Stimulated activated memory B cell treated with anti-CD40 and anti-IgM and Interleukin-4, amounts not matched to agents 10 μg/mL and 1 μg/mL and 100 μg/mL, for 72 hours (primary cell): ENCODE measurements at regions not wholly inside any gene's neighbourhood (a gene's known extent, or its start where the extent isn't known, plus 50 kb on each side); places are given as distances from the start of the nearest gene placed in this dataset.

Source experiments
- ATAC-seq: fragments of 150-1000 bp; cut with Tn5 transposase; 2 replicates; pipeline ENCODE4 v1.10.0; 2021
- H3K27ac Mint-ChIP-seq: one replicate; pipeline ENCODE4 v1.8.0; 2022; ENCODE audit warnings: mild to moderate bottlenecking, mixed read lengths
- H3K27me3 Mint-ChIP-seq: one replicate; pipeline ENCODE4 v1.8.0; 2022; ENCODE audit warnings: mixed read lengths
- H3K36me3 Mint-ChIP-seq: one replicate; pipeline ENCODE4 v1.8.0; 2022; ENCODE audit warnings: mixed read lengths
- H3K4me1 Mint-ChIP-seq: one replicate; pipeline ENCODE4 v1.8.0; 2022; ENCODE audit warnings: mixed read lengths
- H3K4me3 Mint-ChIP-seq: one replicate; pipeline ENCODE4 v1.8.0; 2022; ENCODE audit warnings: mild to moderate bottlenecking, moderate library complexity, mixed read lengths
- H3K9me3 Mint-ChIP-seq: one replicate; pipeline ENCODE4 v1.8.0; 2022; ENCODE audit warnings: mixed read lengths

GRCh38 chr10:128286762-128287500 lies 160.7 kb upstream of the MKI67 start:
- Mint-ChIP-seq H3K36me3 (no peaks in the 10 kb centered on the region), H3K27ac (no peak overlapping the region), H3K27me3 (peaks cover 49% of the 10 kb centered on the region), H3K4me3 (no peak overlapping the region), H3K9me3 (peaks cover 8% of the 10 kb centered on the region), H3K4me1 (no peaks in the 10 kb centered on the region)
- ATAC-seq: no peak

GRCh38 chr10:128287921-128288320 lies 161.7 kb upstream of the MKI67 start:
- Mint-ChIP-seq H3K27me3 (peaks cover 52% of the 10 kb centered on the region), H3K27ac (no peak overlapping the region), H3K36me3 (no peaks in the 10 kb centered on the region), H3K4me3 (no peak overlapping the region), H3K4me1 (no peaks in the 10 kb centered on the region), H3K9me3 (peaks cover 8% of the 10 kb centered on the region)
- no peak for ATAC-seq

DNA sequence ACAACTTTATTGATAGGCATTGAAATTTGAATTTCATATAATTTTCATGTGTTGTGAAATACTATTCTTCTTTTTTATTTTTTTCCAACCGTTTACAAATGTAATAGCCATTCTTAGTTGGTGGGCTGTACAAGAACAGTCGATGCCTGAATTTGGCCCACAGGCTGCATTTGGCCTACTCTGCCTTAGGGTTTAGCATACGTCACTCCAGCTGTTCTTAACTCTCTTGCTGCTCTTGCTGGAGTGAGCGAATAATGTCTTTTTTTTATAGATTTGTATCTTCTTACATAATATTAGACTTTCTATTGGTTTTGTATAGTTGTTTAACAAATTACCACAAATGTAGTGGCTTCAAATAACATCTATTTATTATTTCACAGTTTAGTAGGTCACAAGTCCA lies 163.4 kb upstream of the MKI67 start:
- peaks cover 8% of the 10 kb centered on the region for H3K9me3 Mint-ChIP-seq
- H3K4me1 Mint-ChIP-seq: no peaks in the 10 kb centered on the region
- no peak for ATAC-seq
- H3K27me3 Mint-ChIP-seq: peaks cover 44% of the 10 kb centered on the region
- no peak overlapping the region for H3K27ac Mint-ChIP-seq
- no peak overlapping the region for H3K4me3 Mint-ChIP-seq
- no peaks in the 10 kb centered on the region for H3K36me3 Mint-ChIP-seq

DNA sequence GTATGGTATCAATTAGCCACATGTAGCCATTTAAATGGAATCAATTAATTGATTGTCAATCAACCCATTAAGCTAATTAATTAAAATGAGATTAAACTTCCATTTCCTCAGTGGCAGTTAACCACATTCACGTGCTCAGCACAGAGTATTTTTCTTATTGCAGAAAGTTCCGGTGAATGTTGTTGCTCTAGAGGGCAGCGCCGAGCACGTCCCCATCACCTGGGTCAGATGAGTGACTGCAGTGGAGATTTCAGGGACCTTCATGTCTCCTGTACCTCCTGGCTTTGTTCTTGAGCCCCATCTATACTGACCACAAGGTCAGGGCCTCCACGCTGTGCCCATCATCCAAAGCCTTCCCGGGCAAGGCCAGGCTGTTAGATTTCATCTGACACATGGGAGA lies 168.8 kb upstream of the MKI67 start:
- Mint-ChIP-seq H3K27me3 (peaks cover 26% of the 10 kb centered on the region), H3K4me3 (no peak overlapping the region), H3K4me1 (no peaks in the 10 kb centered on the region), H3K9me3 (peaks cover 10% of the 10 kb centered on the region), H3K27ac (no peak overlapping the region), H3K36me3 (no peaks in the 10 kb centered on the region)
- no peak for ATAC-seq

GRCh38 chr10:128296253-128297007 lies 170.2 kb upstream of the MKI67 start:
- no peak overlapping the region for H3K27ac Mint-ChIP-seq

DNA sequence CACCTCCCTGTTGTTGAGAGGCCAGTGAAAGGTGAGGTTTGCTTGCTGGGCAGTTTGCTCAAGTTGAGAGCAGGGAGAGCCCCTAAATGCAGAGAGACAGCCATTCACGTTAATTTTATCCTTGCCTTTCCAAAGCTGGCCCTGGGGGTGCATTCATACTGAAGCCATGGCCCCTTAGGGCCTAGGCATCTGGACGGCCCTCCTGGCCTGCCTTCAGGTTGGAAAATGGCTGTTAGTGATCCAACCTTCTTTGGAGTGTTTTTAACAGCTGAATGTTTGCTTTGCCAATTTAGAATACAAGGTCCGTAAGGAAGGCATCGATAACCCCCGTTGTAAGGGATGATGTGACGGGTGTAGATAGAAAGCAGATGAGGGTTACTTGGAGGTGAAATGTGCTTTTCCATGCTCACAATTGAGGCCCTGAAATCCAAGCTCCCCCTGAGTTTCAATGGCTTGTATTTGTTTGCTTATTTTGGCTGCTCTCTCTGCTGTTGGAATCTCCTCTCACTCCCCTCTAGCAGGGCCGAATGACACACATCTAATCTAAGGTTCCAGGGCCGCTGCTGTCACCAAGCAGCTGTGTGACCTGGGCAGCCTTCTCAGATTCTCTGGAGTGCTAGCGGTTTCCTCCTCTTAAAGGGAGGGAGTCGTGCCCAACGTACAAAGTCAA lies 171.6 kb upstream of the MKI67 start:
- no peaks in the 10 kb centered on the region for H3K36me3 Mint-ChIP-seq
- peaks cover 17% of the 10 kb centered on the region for H3K27me3 Mint-ChIP-seq
- no peak overlapping the region for H3K27ac Mint-ChIP-seq
- ATAC-seq: no peak
- peaks cover 9% of the 10 kb centered on the region for H3K9me3 Mint-ChIP-seq
- no peaks in the 10 kb centered on the region for H3K4me1 Mint-ChIP-seq
- H3K4me3 Mint-ChIP-seq: no peak overlapping the region

More at GRCh38 chr10:128296253-128297007, 170.2 kb upstream of the MKI67 start:
- no peak for ATAC-seq
- Mint-ChIP-seq H3K4me3 (no peak overlapping the region), H3K4me1 (no peaks in the 10 kb centered on the region), H3K9me3 (peaks cover 5% of the 10 kb centered on the region), H3K36me3 (no peaks in the 10 kb centered on the region), H3K27me3 (peaks cover 25% of the 10 kb centered on the region)

DNA sequence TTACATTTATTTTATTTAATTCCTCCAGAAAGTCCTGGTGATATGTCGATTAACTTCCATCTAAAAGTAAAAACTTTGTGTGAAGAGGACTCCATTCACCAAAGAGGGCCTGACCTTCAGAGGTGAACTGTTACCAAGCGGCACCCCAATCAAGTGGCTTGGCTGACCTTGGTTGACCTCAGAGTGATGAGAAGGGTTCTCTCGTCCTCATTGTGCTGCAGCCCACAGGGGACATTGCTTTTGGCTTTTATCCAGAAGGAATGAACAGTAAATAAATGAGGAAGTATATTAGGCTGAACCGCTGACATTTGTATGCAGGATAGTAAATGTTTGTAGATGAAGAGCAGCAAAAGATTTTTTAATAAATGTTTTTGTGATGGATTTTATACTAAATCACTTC lies 172.4 kb upstream of the MKI67 start:
- Mint-ChIP-seq H3K4me1 (no peaks in the 10 kb centered on the region), H3K36me3 (no peaks in the 10 kb centered on the region), H3K27ac (no peak overlapping the region), H3K4me3 (no peak overlapping the region), H3K9me3 (peaks cover 12% of the 10 kb centered on the region), H3K27me3 (peaks cover 17% of the 10 kb centered on the region)
- no peak for ATAC-seq

GRCh38 chr10:128300290-128300824 lies 174.1 kb upstream of the MKI67 start:
- H3K4me1 Mint-ChIP-seq: no peaks in the 10 kb centered on the region
- no peaks in the 10 kb centered on the region for H3K36me3 Mint-ChIP-seq
- peaks cover 15% of the 10 kb centered on the region for H3K9me3 Mint-ChIP-seq
- no peak overlapping the region for H3K27ac Mint-ChIP-seq
- no peak for ATAC-seq
- H3K27me3 Mint-ChIP-seq: peaks cover 13% of the 10 kb centered on the region
- no peak overlapping the region for H3K4me3 Mint-ChIP-seq

- no peak overlapping the region for H3K4me3 Mint-ChIP-seq
- H3K36me3 Mint-ChIP-seq: no peaks in the 10 kb centered on the region
- ATAC-seq: no peak
- H3K27me3 Mint-ChIP-seq: peaks cover 9% of the 10 kb centered on the region
- H3K9me3 Mint-ChIP-seq: peaks cover 15% of the 10 kb centered on the region
- H3K4me1 Mint-ChIP-seq: no peaks in the 10 kb centered on the region
- H3K27ac Mint-ChIP-seq: no peak overlapping the region
Observed at GRCh38 chr10:128301051-128301450, 174.8 kb upstream of the MKI67 start.

DNA sequence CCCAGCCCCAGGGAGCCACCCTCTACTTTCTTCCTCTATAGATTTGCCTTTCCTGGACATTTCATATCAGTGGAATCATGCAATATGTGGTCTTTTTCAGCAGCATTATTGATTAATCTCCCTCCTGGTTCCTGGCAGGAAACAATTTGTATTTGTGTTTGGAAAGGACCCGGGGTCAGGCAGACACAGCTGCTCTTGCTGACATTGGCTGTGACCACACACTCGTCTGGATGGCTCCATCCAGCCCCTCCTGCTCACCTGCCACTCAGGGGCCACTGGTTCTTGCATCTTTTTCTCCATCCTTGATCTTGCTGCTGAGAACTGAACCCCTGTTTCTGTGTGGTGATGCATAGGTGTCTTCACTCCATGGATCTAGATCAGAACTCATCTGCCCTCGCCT lies 176.6 kb upstream of the MKI67 start:
- Mint-ChIP-seq H3K27me3 (no peaks in the 10 kb centered on the region), H3K9me3 (peaks cover 15% of the 10 kb centered on the region), H3K27ac (no peak overlapping the region), H3K36me3 (no peaks in the 10 kb centered on the region), H3K4me3 (no peak overlapping the region), H3K4me1 (no peaks in the 10 kb centered on the region)
- no peak for ATAC-seq

- Mint-ChIP-seq H3K27me3 (no peaks in the 10 kb centered on the region), H3K4me1 (no peaks in the 10 kb centered on the region), H3K36me3 (no peaks in the 10 kb centered on the region), H3K4me3 (no peak overlapping the region), H3K9me3 (peaks cover 15% of the 10 kb centered on the region), H3K27ac (no peak overlapping the region)
- ATAC-seq: no peak
Observed at GRCh38 chr10:128304271-128304670, 178.0 kb upstream of the MKI67 start.

GRCh38 chr10:128305601-128306345 lies 179.6 kb upstream of the MKI67 start:
- no peaks in the 10 kb centered on the region for H3K27me3 Mint-ChIP-seq
- H3K27ac Mint-ChIP-seq: no peak overlapping the region

GRCh38 chr10:128306535-128306934 lies 180.3 kb upstream of the MKI67 start:
- H3K27ac Mint-ChIP-seq: no peak overlapping the region
- no peaks in the 10 kb centered on the region for H3K27me3 Mint-ChIP-seq
- no peak for ATAC-seq
- H3K4me1 Mint-ChIP-seq: no peaks in the 10 kb centered on the region
- H3K36me3 Mint-ChIP-seq: no peaks in the 10 kb centered on the region
- H3K4me3 Mint-ChIP-seq: no peak overlapping the region
- peaks cover 10% of the 10 kb centered on the region for H3K9me3 Mint-ChIP-seq

More at GRCh38 chr10:128305601-128306345, 179.6 kb upstream of the MKI67 start:
- H3K36me3 Mint-ChIP-seq: no peaks in the 10 kb centered on the region
- no peaks in the 10 kb centered on the region for H3K4me1 Mint-ChIP-seq
- ATAC-seq: no peak
- H3K9me3 Mint-ChIP-seq: peaks cover 13% of the 10 kb centered on the region
- no peak overlapping the region for H3K4me3 Mint-ChIP-seq

- Mint-ChIP-seq H3K27ac (no peak overlapping the region), H3K4me3 (no peak overlapping the region), H3K27me3 (no peaks in the 10 kb centered on the region), H3K4me1 (no peaks in the 10 kb centered on the region), H3K36me3 (no peaks in the 10 kb centered on the region), H3K9me3 (peaks cover 6% of the 10 kb centered on the region)
- no peak for ATAC-seq
Observed at GRCh38 chr10:128306966-128307365, 180.7 kb upstream of the MKI67 start.

DNA sequence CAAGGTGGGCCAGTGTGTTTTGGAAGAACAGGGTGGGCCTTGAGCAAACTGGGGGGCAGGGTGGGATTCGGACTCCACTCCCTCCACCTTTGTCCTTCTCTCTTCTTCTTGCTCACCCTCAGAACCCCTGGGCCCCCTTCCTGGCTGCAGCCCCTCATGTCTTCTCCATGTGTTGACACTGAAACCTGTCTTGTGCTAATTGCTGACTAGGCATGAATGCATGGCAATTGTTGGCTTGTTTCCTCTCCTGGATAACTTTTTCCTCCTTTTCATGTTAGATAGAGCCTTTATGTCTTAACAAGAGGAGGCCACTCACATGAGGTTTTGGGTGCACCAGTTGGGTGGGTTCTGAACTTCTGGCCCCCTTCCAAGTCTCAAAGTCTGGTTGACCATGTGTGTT lies 181.6 kb upstream of the MKI67 start:
- Mint-ChIP-seq H3K4me3 (no peak overlapping the region), H3K4me1 (no peaks in the 10 kb centered on the region), H3K36me3 (no peaks in the 10 kb centered on the region), H3K9me3 (peaks cover 6% of the 10 kb centered on the region), H3K27me3 (no peaks in the 10 kb centered on the region), H3K27ac (no peak overlapping the region)
- no peak for ATAC-seq
